KMS-11 (cell line): ENCODE measurements at regions not wholly inside any gene's neighbourhood (a gene's known extent, or its start where the extent isn't known, plus 50 kb on each side); places are given as distances from the start of the nearest gene placed in this dataset.

Experiments used
- H2AFZ ChIP-seq: fragments of 200-600 bp; sonication (generic); 2 replicates; pipeline ENCODE4 v1.6.1; 2016; ENCODE audit warnings: antibody characterized with exemption, mixed run types, low read depth
- H3K27ac ChIP-seq: fragments of 200-600 bp; sonication (generic); 2 replicates; pipeline ENCODE4 v1.6.1; 2016; ENCODE audit warnings: mild to moderate bottlenecking, mixed run types
- H3K27me3 ChIP-seq: fragments of 200-600 bp; sonication (generic); 2 replicates; pipeline ENCODE4 v1.6.1; 2017; ENCODE audit warnings: mild to moderate bottlenecking, low read depth, mixed run types, moderate library complexity; ENCODE audit not compliant: insufficient read depth
- H3K36me3 ChIP-seq: fragments of 200-600 bp; sonication (generic); 2 replicates; pipeline ENCODE4 v1.6.1; 2017; ENCODE audit warnings: mild to moderate bottlenecking, mixed run types; ENCODE audit not compliant: insufficient read depth
- H3K4me1 ChIP-seq: fragments of 200-600 bp; sonication (generic); 2 replicates; pipeline ENCODE4 v1.6.1; 2016; ENCODE audit warnings: mild to moderate bottlenecking, low read depth, mixed run types; ENCODE audit not compliant: poor library complexity, severe bottlenecking
- H3K4me2 ChIP-seq: fragments of 200-600 bp; sonication (generic); 2 replicates; pipeline ENCODE4 v1.7.0; 2016; ENCODE audit warnings: mild to moderate bottlenecking, mixed run types
- H3K4me3 ChIP-seq: fragments of 200-600 bp; sonication (generic); IDR thresholded peaks from 2 replicates; pipeline ENCODE4 v1.6.1; 2017; ENCODE audit warnings: low read depth, low read length, mixed read lengths; ENCODE audit not compliant: insufficient read depth
- H3K79me2 ChIP-seq: fragments of 200-600 bp; sonication (generic); 2 replicates; pipeline ENCODE4 v1.6.1; 2016; ENCODE audit warnings: low read depth, mixed run types; ENCODE audit not compliant: insufficient read depth
- H3K9ac ChIP-seq: fragments of 200-600 bp; sonication (generic); 2 replicates; pipeline ENCODE4 v1.6.1; 2016; ENCODE audit warnings: mild to moderate bottlenecking, mixed run types
- H4K20me1 ChIP-seq: fragments of 200-600 bp; sonication (generic); 2 replicates; pipeline ENCODE4 v1.6.1; 2016; ENCODE audit warnings: mild to moderate bottlenecking, mixed run types; ENCODE audit not compliant: insufficient read depth
- TF ChIP-seq, protein P1 (sequence below): fragments of 200-600 bp; sonication (generic); conservative IDR thresholded peaks from 2 replicates; pipeline ENCODE4 v1.6.1; 2017; ENCODE audit warnings: low read depth, mild to moderate bottlenecking, antibody characterized with exemption, low read length, moderate library complexity, mixed read lengths

DNA sequence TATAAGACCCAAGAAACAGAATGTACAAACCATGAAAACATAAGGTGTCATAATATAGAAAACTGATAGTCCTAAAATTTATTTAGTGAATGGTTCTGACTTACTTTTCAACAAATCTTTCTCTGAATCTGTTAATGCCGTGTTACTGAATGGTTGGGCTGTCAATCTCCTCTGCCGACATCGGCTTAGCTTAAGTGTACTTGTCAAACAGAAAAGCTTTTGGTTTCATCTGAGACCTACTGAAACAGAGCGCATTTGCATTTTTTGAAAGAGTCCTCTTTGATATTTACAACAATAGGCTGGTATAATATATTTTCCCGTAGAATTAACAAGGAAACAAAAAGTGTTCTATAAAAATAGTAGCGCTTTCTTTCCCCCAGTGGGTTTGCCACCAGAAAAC is 120.9 kb upstream of the ZNF804B start:
- Histone ChIP-seq H3K27ac (no peak overlapping the region), H3K4me3 (no peak overlapping the region), H2AFZ (no peak overlapping the region), H3K79me2 (no peaks in the 10 kb centered on the region), H3K9ac (no peak overlapping the region), H4K20me1 (no peaks in the 10 kb centered on the region), H3K36me3 (no peaks in the 10 kb centered on the region), H3K4me1 (no peaks in the 10 kb centered on the region), H3K27me3 (no peaks in the 10 kb centered on the region), H3K4me2 (no peak overlapping the region)
- TF ChIP-seq, protein P1, sequence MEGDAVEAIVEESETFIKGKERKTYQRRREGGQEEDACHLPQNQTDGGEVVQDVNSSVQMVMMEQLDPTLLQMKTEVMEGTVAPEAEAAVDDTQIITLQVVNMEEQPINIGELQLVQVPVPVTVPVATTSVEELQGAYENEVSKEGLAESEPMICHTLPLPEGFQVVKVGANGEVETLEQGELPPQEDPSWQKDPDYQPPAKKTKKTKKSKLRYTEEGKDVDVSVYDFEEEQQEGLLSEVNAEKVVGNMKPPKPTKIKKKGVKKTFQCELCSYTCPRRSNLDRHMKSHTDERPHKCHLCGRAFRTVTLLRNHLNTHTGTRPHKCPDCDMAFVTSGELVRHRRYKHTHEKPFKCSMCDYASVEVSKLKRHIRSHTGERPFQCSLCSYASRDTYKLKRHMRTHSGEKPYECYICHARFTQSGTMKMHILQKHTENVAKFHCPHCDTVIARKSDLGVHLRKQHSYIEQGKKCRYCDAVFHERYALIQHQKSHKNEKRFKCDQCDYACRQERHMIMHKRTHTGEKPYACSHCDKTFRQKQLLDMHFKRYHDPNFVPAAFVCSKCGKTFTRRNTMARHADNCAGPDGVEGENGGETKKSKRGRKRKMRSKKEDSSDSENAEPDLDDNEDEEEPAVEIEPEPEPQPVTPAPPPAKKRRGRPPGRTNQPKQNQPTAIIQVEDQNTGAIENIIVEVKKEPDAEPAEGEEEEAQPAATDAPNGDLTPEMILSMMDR: no peak

DNA sequence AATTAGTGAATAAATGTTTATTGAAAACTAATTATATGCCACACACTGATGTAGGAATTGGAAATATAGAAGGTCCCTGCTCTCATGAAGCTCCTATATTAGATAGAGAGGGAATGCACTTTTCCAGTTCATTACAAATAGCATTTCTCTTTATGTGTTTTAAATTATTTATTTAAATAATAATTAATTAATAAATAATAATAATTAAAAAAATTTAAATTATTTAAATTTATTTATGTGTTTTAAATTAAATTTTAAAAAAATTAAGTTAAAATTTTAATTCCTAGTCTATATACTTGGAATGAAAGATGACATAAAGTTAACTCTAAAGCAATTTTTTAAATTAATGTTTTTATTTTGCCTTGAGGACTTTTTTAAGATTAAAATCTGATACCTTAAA is 121.7 kb upstream of the ZNF804B start:
- no peaks in the 10 kb centered on the region for H3K79me2 ChIP-seq
- H3K9ac ChIP-seq: no peak overlapping the region
- H4K20me1 ChIP-seq: no peaks in the 10 kb centered on the region
- no peaks in the 10 kb centered on the region for H3K4me1 ChIP-seq
- no peak overlapping the region for H3K4me2 ChIP-seq
- no peaks in the 10 kb centered on the region for H3K36me3 ChIP-seq
- TF ChIP-seq, protein P1: no peak
- H3K27me3 ChIP-seq: no peaks in the 10 kb centered on the region
- no peak overlapping the region for H3K27ac ChIP-seq
- H3K4me3 ChIP-seq: no peak overlapping the region
- H2AFZ ChIP-seq: no peak overlapping the region

DNA sequence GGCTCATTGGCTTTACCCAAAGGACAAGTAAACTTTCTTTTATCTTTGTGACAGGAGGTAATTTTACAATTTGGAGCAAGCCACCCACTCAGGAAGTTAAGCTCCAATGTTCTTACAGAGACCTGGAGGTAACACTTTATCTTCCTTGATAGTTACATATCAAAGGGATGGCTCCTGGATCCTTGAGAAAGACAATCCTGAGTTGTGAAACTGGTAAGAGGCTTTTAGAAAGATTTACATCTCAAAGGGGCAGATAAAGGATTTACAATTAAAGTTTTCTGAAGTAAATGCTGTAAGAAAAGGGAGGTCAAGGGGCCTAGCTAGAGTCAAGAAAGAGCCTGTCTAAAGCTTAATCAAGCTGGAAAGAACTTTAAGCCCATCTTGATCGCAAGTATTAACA is 124.4 kb upstream of the ZNF804B start:
- no peak overlapping the region for H3K27ac ChIP-seq
- no peak overlapping the region for H3K4me3 ChIP-seq
- no peak overlapping the region for H3K9ac ChIP-seq
- no peak overlapping the region for H2AFZ ChIP-seq
- H4K20me1 ChIP-seq: no peaks in the 10 kb centered on the region
- no peaks in the 10 kb centered on the region for H3K36me3 ChIP-seq
- TF ChIP-seq, protein P1: no peak
- no peak overlapping the region for H3K4me2 ChIP-seq
- no peaks in the 10 kb centered on the region for H3K79me2 ChIP-seq
- H3K27me3 ChIP-seq: no peaks in the 10 kb centered on the region
- H3K4me1 ChIP-seq: no peaks in the 10 kb centered on the region

DNA sequence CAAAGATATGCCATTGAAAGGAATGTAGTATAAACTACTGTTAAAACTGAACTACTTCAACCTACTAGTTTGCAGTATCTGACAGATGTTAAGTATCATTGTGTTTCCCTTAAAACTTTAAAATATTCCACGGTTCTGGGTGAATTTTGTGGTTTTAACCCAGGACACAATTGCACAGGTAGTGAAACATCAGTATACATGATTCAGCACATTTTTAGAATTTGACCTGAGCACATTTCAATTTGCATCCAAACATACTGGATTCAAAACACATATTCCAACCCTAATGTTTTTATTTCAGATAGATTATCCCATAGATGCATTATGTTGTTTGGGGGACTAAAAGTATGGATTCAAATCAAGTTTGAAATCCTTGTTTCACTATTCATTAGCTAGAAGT is 129.9 kb upstream of the ZNF804B start:
- Histone ChIP-seq H4K20me1 (no peaks in the 10 kb centered on the region), H3K36me3 (no peaks in the 10 kb centered on the region), H3K4me2 (no peak overlapping the region), H3K9ac (no peak overlapping the region), H3K27me3 (no peaks in the 10 kb centered on the region), H3K27ac (no peak overlapping the region), H3K4me3 (no peak overlapping the region), H3K79me2 (no peaks in the 10 kb centered on the region), H3K4me1 (no peaks in the 10 kb centered on the region), H2AFZ (no peak overlapping the region)
- TF ChIP-seq, protein P1: no peak
